Right lobe of liver (tissue), 6 donors: ENCODE measurements at regions not wholly inside any gene's neighbourhood (a gene's known extent, or its start where the extent isn't known, plus 50 kb on each side); places are given as distances from the start of the nearest gene placed in this dataset.
"Not testable (repeated sequence)": the region's sequence is repeated elsewhere in the genome, so short reads cannot be mapped to it uniquely, and the experiment has no call there.

ENCODE experiments used
- ATAC-seq, 4 donors: fragments of 200-7000 bp; cut with Tn5 transposase; one replicate each; pipeline ENCODE4 v1.9.1; 2020; ENCODE audit warnings: mild to moderate bottlenecking in 4 of 4, moderate library complexity in 4 of 4
- DNase-seq, 3 donors: peaks; one replicate each; pipeline ENCODE4 v3.0.0-alpha.2; 2020
- H3K27ac ChIP-seq, 3 donors: fragments of 200-600 bp; one replicate each; pipeline ENCODE4 v1.8.0; 2022
- H3K27me3 ChIP-seq, 2 donors: fragments of 200-600 bp; one replicate each; pipeline ENCODE4 v1.8.0; 2022
- H3K36me3 ChIP-seq, 4 donors: fragments of 200-600 bp; sonication (generic) in 1 of 4; one replicate each; pipeline versions ENCODE4 v1.5.1 to v1.8.0; 2017 to 2022; ENCODE audit warnings: control low read depth in 1 of 4
- H3K4me1 ChIP-seq, 4 donors: fragments of 200-600 bp; sonication (generic) in 1 of 4; one replicate each; pipeline versions ENCODE4 v1.5.1 to v1.8.0; 2017 to 2022; ENCODE audit warnings: control low read depth in 1 of 4
- H3K4me3 ChIP-seq, 3 donors: fragments of 200-600 bp; one replicate each; pipeline ENCODE4 v1.8.0; 2022
- H3K9me3 ChIP-seq, 4 donors: fragments of 200-600 bp; sonication (generic) in 1 of 4; one replicate each; pipeline versions ENCODE4 v1.5.1 to v1.8.0; 2017 to 2022; ENCODE audit warnings: control low read depth in 1 of 4
- POLR2A ChIP-seq: fragments of 450-650 bp; IDR thresholded peaks from one replicate; pipeline ENCODE4 v1.6.1; 2017; ENCODE audit warnings: antibody characterized with exemption, mild to moderate bottlenecking
- WGBS: methylation state at CpG from one replicate; pipeline ENCODE4 v1.1.6; 2018; ENCODE audit warnings: low coverage, low lambda C conversion rate; ENCODE audit not compliant: insufficient coverage; ENCODE audit errors: missing lambda C conversion rate; 5-methylcytosine and 5-hydroxymethylcytosine counted together
- intact Hi-C, 2 donors: fragments of 100-400 bp; cut with DNase I; formaldehyde crosslinking; loops; one replicate each; pipeline versions ENCODE4 v1.11.2 to v1.14.1; 2022
- TF ChIP-seq, protein P1 (sequence below), 4 donors: fragments of 200-600 bp in 3 of 4; fragments of 450-650 bp in 1 of 4; IDR thresholded peaks; one replicate each; pipeline versions ENCODE4 v1.5.1 to v1.8.0; 2016 to 2022; ENCODE audit warnings: antibody characterized with exemption in 4 of 4, mild to moderate bottlenecking in 2 of 4
- donor health status: DM: no; HTN: yes; CAD: no.
- donor health status: DM: no; HTN: no; CAD: no.
- donor health status: DM: no; HTN: no; CAD: no.
- donor health status: DM: no; HTN: yes; CAD: no.
- donor health status: DM: no; HTN: yes; CAD: no.

DNA sequence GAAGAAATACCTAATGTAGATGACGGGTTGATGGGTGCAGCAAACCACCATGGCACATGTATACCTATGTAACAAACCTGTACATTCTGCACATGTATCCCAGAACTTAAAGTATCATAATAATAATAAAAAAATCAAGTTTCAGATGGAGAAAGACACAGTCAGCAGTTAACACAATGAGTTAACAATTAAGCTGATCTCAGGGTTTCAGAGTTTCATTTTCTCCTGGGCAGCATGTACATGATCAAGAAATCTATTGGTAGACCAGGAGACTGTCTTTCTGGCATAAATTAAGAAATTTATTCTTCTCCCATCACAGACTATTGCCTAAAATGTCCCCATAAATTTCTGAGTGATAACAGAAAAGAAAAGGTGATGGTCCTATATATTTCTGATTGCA, 155.3 kb downstream of the RAD51AP2 start:
- 30% methylated on average over 1 of the region's 1 CpG for WGBS
- Histone ChIP-seq H3K27me3 (no peaks in the 10 kb centered on the region), H3K9me3 (no peaks in the 10 kb centered on the region), H3K27ac (no peak overlapping the region), H3K4me1 (no peaks in the 10 kb centered on the region), H3K36me3 (no peaks in the 10 kb centered on the region), H3K4me3 (no peak overlapping the region)
- TF ChIP-seq, protein P1, sequence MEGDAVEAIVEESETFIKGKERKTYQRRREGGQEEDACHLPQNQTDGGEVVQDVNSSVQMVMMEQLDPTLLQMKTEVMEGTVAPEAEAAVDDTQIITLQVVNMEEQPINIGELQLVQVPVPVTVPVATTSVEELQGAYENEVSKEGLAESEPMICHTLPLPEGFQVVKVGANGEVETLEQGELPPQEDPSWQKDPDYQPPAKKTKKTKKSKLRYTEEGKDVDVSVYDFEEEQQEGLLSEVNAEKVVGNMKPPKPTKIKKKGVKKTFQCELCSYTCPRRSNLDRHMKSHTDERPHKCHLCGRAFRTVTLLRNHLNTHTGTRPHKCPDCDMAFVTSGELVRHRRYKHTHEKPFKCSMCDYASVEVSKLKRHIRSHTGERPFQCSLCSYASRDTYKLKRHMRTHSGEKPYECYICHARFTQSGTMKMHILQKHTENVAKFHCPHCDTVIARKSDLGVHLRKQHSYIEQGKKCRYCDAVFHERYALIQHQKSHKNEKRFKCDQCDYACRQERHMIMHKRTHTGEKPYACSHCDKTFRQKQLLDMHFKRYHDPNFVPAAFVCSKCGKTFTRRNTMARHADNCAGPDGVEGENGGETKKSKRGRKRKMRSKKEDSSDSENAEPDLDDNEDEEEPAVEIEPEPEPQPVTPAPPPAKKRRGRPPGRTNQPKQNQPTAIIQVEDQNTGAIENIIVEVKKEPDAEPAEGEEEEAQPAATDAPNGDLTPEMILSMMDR (IDR thresholded peaks at IDR 0.05), result no peak
- DNase-seq, result no peak
- ATAC-seq, result no peak
- intact Hi-C loops, result no loop called here

DNA sequence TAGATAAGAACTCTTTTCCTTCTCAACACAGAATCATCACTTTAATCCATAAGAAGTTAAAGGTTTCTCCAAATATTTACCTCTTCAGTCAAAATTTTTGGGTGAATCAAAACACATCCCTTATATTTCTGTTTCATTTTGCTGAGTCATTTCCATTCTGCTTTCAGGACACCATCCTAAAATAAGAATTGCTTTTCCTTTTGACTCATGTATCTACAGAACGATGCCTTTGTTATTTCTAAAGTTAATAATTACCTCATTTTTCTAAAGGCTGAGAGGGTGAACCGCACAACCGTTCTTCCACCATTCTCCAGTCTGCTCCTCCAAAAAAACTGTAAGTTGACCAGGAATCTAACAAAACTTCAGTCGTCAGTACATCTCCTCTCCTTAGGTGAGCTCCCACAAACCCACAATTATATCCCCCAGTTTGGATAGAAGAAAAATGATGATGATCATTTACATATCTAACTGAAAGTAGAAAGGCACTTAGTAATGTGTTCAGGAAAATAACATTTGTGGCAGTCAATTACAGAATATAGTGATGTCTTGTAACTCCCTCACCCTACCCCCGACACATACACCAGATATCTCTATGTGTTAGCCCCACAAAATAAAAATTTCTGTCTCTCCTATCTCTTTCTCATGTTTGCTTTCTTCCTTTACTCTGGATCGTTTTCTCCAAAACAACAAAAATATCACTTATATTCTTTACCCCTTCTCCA, 162.5 kb downstream of the RAD51AP2 start:
- H3K27me3 ChIP-seq, result no peaks in the 10 kb centered on the region
- DNase-seq (no peak), ATAC-seq (peak in 3 of 4 donors; percentile 44 to 85 (median 64))
- H3K27ac ChIP-seq, result no peak overlapping the region
- H3K4me1 ChIP-seq, result peaks cover 0 to 3% (median 0%) of the 10 kb centered on the region in 4 donors
- no peaks in the 10 kb centered on the region for H3K9me3 ChIP-seq
- intact Hi-C loops, result no loop called here
- peak overlapping the region in 1 of 3 donors; percentile 25 for H3K4me3 ChIP-seq
- 32% methylated on average over 6 of the region's 6 CpGs for whole genome bisulfite sequencing
- no peaks in the 10 kb centered on the region for H3K36me3 ChIP-seq
- TF ChIP-seq, protein P1 (IDR thresholded peaks at IDR 0.05), result no peak
- no peak for TF ChIP-seq POLR2A

DNA sequence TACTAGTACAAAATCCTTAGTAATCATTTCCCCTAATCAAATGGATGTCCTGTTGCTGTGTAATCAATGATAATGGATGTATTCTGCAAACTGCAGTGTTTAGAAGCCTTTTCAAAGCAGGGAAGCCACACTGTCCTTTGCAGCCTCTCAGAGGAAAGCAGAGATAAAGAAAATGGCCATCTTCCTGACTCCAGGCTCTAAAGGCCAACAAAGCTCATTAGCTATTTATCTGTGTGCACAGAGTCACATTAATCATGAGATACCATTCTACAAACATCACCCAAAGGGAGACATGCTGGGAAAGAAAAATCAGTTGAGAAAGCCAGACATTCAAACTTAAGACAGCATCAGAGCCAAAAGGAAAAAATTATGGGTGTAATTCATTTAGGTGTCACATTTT, 165.0 kb downstream of the RAD51AP2 start:
- peak in 1 of 4 donors; percentile 36 for ATAC-seq
- DNase-seq, result no peak
- intact Hi-C loops, result no loop called here

DNA sequence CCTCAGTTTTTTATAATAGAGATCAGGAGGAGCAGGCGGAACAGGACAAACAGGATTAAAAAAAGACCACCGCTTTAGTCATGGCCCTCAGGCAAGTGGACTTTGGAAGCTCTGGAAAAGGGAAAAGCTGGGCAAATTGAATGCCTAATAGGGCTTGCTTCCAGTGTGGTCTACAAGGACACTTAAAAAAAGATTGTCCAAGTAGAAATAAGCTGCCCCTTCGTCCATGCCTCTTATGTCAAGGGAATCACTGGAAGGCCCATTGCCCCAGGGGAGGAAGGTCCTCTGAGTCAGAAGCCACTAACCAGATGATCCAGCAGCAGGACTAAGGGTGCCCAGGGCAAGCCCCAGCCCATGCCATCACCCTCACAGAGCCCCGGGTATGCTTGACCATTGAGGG, 175.5 kb downstream of the RAD51AP2 start:
- H3K27ac ChIP-seq, H3K4me1 ChIP-seq, H3K9me3 ChIP-seq, H3K36me3 ChIP-seq, H3K4me3 ChIP-seq, ATAC-seq, H3K27me3 ChIP-seq, DNase-seq, intact Hi-C loops: not testable (repeated sequence)
- WGBS, result 50% methylated on average over 1 of the region's 4 CpGs

More for the DNA sequence above, 165.0 kb downstream of the RAD51AP2 start:
- TF ChIP-seq, protein P1 (IDR thresholded peaks at IDR 0.05), result no peak
- TF ChIP-seq POLR2A, result no peak
- Histone ChIP-seq H3K9me3 (no peaks in the 10 kb centered on the region), H3K4me1 (peaks cover 0 to 3% (median 0%) of the 10 kb centered on the region in 4 donors), H3K27ac (no peak overlapping the region), H3K36me3 (no peaks in the 10 kb centered on the region), H3K27me3 (no peaks in the 10 kb centered on the region), H3K4me3 (no peak overlapping the region)

DNA sequence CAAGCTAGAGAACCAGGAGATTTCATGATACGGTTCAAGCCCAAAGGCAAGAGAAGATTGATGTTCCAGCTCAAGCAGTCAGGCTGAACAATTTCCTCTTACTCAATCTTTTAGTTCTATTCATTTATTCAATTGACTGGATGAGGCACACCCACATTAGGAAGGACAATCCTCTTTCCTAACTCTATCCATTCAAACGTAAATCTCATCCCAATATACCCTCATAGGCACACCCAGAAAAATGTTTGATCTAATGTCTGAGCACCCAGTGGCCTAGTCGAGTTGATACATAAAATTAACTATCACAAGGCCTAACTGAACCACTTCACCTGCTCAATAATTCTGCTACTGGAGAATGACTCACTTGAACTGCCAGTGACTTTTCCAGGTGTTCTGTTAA, 180.7 kb downstream of the RAD51AP2 start:
- 87% methylated on average over 3 of the region's 3 CpGs for WGBS
- no peak for ATAC-seq
- no peak overlapping the region for H3K4me3 ChIP-seq
- no peaks in the 10 kb centered on the region for H3K9me3 ChIP-seq
- TF ChIP-seq POLR2A, result no peak
- H3K27ac ChIP-seq, result no peak overlapping the region
- no peaks in the 10 kb centered on the region for H3K36me3 ChIP-seq
- intact Hi-C loops, result no loop called here
- no peaks in the 10 kb centered on the region for H3K4me1 ChIP-seq
- DNase-seq, result no peak
- H3K27me3 ChIP-seq, result no peaks in the 10 kb centered on the region
